Liver (tissue), 3 donors: ENCODE measurements at regions not wholly inside any gene's neighbourhood (a gene's known extent, or its start where the extent isn't known, plus 50 kb on each side); places are given as distances from the start of the nearest gene placed in this dataset.

Source experiments
- ATF3 ChIP-seq: IDR thresholded peaks from 2 replicates; pipeline ENCODE4 v1.6.1; 2016; ENCODE audit warnings: antibody characterized with exemption
- CTCF ChIP-seq: fragments of 150-350 bp; IDR thresholded peaks from 2 replicates; pipeline ENCODE4 v1.5.1; 2017; ENCODE audit warnings: improper control_type of control experiment, low read depth, low read length; ENCODE audit not compliant: missing input control
- EGR1 ChIP-seq, 2 donors: IDR thresholded peaks; 2 replicates each; pipeline ENCODE4 v1.6.1; 2016 to 2018; ENCODE audit warnings: antibody characterized with exemption in 2 of 2, low read depth in 2 of 2
- MAX ChIP-seq: IDR thresholded peaks from 2 replicates; pipeline ENCODE4 v1.6.1; 2016; ENCODE audit warnings: antibody characterized with exemption
- REST ChIP-seq: IDR thresholded peaks from 2 replicates; pipeline ENCODE4 v1.6.1; 2016; ENCODE audit warnings: antibody characterized with exemption, mild to moderate bottlenecking
- TAF1 ChIP-seq: conservative IDR thresholded peaks from 2 replicates; pipeline ENCODE4 v1.6.1; 2016; ENCODE audit warnings: antibody characterized with exemption, mild to moderate bottlenecking
- YY1 ChIP-seq: IDR thresholded peaks from 2 replicates; pipeline ENCODE4 v1.6.1; 2016; ENCODE audit warnings: antibody characterized with exemption, mild to moderate bottlenecking
- ZBTB33 ChIP-seq: IDR thresholded peaks from 2 replicates; pipeline ENCODE4 v1.6.1; 2016; ENCODE audit warnings: antibody characterized with exemption
- donor health status: healthy.
- donor health status: healthy.

- TF ChIP-seq ATF3 (no peak), YY1 (no peak), CTCF (no peak), REST (no peak), ZBTB33 (no peak), TAF1 (no peak), MAX (no peak), EGR1 (IDR thresholded peaks at IDR 0.05; ENCODE audit: low read depth in 2 of 2) (no peak)
Observed at GRCh38 chr21:28298251-28298672, 694.4 kb downstream of the LTN1 start.
